Cardiac muscle cell (in vitro differentiated cells and primary cell): ENCODE measurements at regions not wholly inside any gene's neighbourhood (a gene's known extent, or its start where the extent isn't known, plus 50 kb on each side); places are given as distances from the start of the nearest gene placed in this dataset.

Source experiments
- DNase-seq, 2 donors: peaks; one replicate each; pipeline versions ENCODE4 v3.0.0 to v3.0.0-alpha.2; 2010 to 2017; ENCODE audit warnings: low read depth in 1 of 2, low spot score in 1 of 2
- H3K27ac ChIP-seq: fragments of 200-600 bp; sonication (generic); 2 replicates; pipeline ENCODE4 v1.5.1; 2016
- H3K27me3 ChIP-seq: fragments of 200-600 bp; sonication (generic); 2 replicates; pipeline ENCODE4 v1.6.0; 2016; ENCODE audit warnings: control low read depth
- H3K36me3 ChIP-seq: fragments of 200-600 bp; sonication (generic); 2 replicates; pipeline ENCODE4 v1.5.1; 2016; ENCODE audit warnings: control low read depth
- H3K4me1 ChIP-seq: fragments of 200-600 bp; sonication (generic); 2 replicates; pipeline ENCODE4 v1.8.1; 2017; ENCODE audit warnings: low read depth, mild to moderate bottlenecking, mixed run types
- H3K4me3 ChIP-seq: fragments of 200-600 bp; sonication (generic); 2 replicates; pipeline ENCODE4 v1.5.1; 2016; ENCODE audit warnings: mild to moderate bottlenecking
- H3K9me3 ChIP-seq: fragments of 200-600 bp; sonication (generic); 2 replicates; pipeline ENCODE4 v1.5.1; 2017; ENCODE audit warnings: low read depth, mild to moderate bottlenecking, control low read depth
- CTCF ChIP-seq: IDR thresholded peaks from 2 replicates; pipeline ENCODE4 v1.5.1; 2012; ENCODE audit warnings: low read depth, mild to moderate bottlenecking, low read length

- H3K36me3 ChIP-seq: no peaks in the 10 kb centered on the region
- DNase-seq: peak; percentile 98
- no peaks in the 10 kb centered on the region for H3K4me1 ChIP-seq
- H3K9me3 ChIP-seq: no peaks in the 10 kb centered on the region
- peak overlapping the region; percentile 27 for H3K27ac ChIP-seq
- peaks cover 7% of the 10 kb centered on the region for H3K27me3 ChIP-seq
- TF ChIP-seq CTCF: no peak
- peak overlapping the region; percentile 71 for H3K4me3 ChIP-seq
These were observed 99.9 kb upstream of the SOD1 start for GRCh38 chr21:31559368-31560119.

- H3K27me3 ChIP-seq: peaks cover 7% of the 10 kb centered on the region
- no peaks in the 10 kb centered on the region for H3K36me3 ChIP-seq
- peak; percentile 25 for TF ChIP-seq CTCF
- peak overlapping the region; percentile 71 for H3K4me3 ChIP-seq
- no peak overlapping the region for H3K27ac ChIP-seq
- H3K4me1 ChIP-seq: no peaks in the 10 kb centered on the region
- no peaks in the 10 kb centered on the region for H3K9me3 ChIP-seq
- DNase-seq: peak; percentile 97
These were observed 100.5 kb upstream of the SOD1 start for GRCh38 chr21:31558962-31559367.

GRCh38 chr21:31558189-31558961, 101.1 kb upstream of the SOD1 start:
- peak overlapping the region; percentile 71 for H3K4me3 ChIP-seq
- H3K9me3 ChIP-seq: no peaks in the 10 kb centered on the region
- TF ChIP-seq CTCF: no peak
- DNase-seq: peak in 1 of 2 donors; percentile 27
- no peaks in the 10 kb centered on the region for H3K4me1 ChIP-seq
- H3K27ac ChIP-seq: no peak overlapping the region
- no peaks in the 10 kb centered on the region for H3K36me3 ChIP-seq
- peaks cover 7% of the 10 kb centered on the region for H3K27me3 ChIP-seq

GRCh38 chr21:31557421-31558188, 101.9 kb upstream of the SOD1 start:
- H3K27ac ChIP-seq: no peak overlapping the region
- H3K27me3 ChIP-seq: peaks cover 7% of the 10 kb centered on the region
- H3K4me3 ChIP-seq: peak overlapping the region; percentile 71
- peak in 1 of 2 donors; percentile 33 for DNase-seq
- no peak for TF ChIP-seq CTCF
- no peaks in the 10 kb centered on the region for H3K9me3 ChIP-seq
- no peaks in the 10 kb centered on the region for H3K36me3 ChIP-seq
- no peaks in the 10 kb centered on the region for H3K4me1 ChIP-seq

GRCh38 chr21:31556662-31557061, 102.8 kb upstream of the SOD1 start:
- H3K27me3 ChIP-seq: peaks cover 7% of the 10 kb centered on the region
- H3K4me1 ChIP-seq: no peaks in the 10 kb centered on the region
- DNase-seq: no peak
- no peaks in the 10 kb centered on the region for H3K36me3 ChIP-seq
- no peak overlapping the region for H3K4me3 ChIP-seq
- no peaks in the 10 kb centered on the region for H3K9me3 ChIP-seq
- no peak overlapping the region for H3K27ac ChIP-seq
- TF ChIP-seq CTCF: no peak
